Kidney epithelial cell (primary cell): ENCODE measurements at regions not wholly inside any gene's neighbourhood (a gene's known extent, or its start where the extent isn't known, plus 50 kb on each side); places are given as distances from the start of the nearest gene placed in this dataset.

Experiments used
- DNase-seq: peaks from one replicate; pipeline ENCODE4 v3.0.0-alpha.2; 2010; ENCODE audit warnings: low read depth
- H3K27me3 ChIP-seq: 2 replicates; pipeline ENCODE4 v1.6.0; 2011; ENCODE audit warnings: low read length; ENCODE audit not compliant: control insufficient read depth, insufficient read depth
- H3K36me3 ChIP-seq: 2 replicates; pipeline ENCODE4 v1.5.1; 2011; ENCODE audit warnings: low read length; ENCODE audit not compliant: control insufficient read depth, insufficient read depth
- H3K4me3 ChIP-seq: 2 replicates; pipeline ENCODE4 v1.5.1; 2011; ENCODE audit warnings: low read depth, mild to moderate bottlenecking, control low read depth, low read length
- TF ChIP-seq, protein P1 (sequence below): IDR thresholded peaks from 2 replicates; pipeline ENCODE4 v1.5.1; 2011; ENCODE audit warnings: mild to moderate bottlenecking, moderate library complexity, low read length, control low read depth, inconsistent platforms; ENCODE audit not compliant: insufficient read depth, poor library complexity, severe bottlenecking

DNA sequence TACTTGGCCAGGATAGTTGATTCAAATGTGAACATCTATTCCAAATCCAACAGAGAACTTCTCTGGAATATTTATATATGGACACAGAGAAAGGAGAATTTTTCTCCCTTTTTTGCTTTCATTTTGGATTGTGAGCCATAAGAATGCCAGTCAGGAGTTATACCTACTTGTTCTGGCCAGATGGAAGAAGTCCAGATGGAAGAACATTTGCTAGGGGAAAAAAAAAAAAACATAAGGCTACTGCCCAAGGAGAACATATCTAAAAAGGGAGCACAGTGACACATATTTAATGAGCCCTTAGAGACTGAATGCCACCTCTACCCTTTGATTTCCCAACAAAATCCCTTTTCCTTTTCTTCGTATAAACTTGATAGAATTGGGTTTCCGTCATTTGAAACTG is 61.7 kb upstream of the PPP2R2B start:
- no peaks in the 10 kb centered on the region for H3K36me3 ChIP-seq
- TF ChIP-seq, protein P1, sequence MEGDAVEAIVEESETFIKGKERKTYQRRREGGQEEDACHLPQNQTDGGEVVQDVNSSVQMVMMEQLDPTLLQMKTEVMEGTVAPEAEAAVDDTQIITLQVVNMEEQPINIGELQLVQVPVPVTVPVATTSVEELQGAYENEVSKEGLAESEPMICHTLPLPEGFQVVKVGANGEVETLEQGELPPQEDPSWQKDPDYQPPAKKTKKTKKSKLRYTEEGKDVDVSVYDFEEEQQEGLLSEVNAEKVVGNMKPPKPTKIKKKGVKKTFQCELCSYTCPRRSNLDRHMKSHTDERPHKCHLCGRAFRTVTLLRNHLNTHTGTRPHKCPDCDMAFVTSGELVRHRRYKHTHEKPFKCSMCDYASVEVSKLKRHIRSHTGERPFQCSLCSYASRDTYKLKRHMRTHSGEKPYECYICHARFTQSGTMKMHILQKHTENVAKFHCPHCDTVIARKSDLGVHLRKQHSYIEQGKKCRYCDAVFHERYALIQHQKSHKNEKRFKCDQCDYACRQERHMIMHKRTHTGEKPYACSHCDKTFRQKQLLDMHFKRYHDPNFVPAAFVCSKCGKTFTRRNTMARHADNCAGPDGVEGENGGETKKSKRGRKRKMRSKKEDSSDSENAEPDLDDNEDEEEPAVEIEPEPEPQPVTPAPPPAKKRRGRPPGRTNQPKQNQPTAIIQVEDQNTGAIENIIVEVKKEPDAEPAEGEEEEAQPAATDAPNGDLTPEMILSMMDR: no peak
- DNase-seq: no peak
- H3K27me3 ChIP-seq: no peaks in the 10 kb centered on the region
- H3K4me3 ChIP-seq: no peak overlapping the region

DNA sequence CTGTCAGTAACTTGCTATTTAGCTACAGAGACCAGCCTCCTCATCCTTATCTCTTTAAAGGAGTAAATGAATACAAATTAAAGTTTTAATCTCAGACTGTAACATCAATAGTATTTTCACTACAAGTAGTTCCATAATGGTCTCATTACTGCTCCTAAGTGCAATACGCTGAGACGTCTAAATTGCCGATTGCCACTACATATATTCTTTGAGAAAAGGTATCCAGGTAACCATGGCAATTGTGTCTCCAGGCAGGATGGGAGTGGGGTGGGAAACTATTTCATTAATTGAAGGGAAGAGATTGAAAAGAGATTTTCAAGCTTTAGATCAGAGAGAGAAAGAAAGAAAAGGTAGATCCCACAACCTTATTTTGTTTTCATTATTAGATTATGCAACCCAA is 65.5 kb upstream of the PPP2R2B start:
- H3K36me3 ChIP-seq: no peaks in the 10 kb centered on the region
- TF ChIP-seq, protein P1: no peak
- no peak for DNase-seq
- no peak overlapping the region for H3K4me3 ChIP-seq
- H3K27me3 ChIP-seq: no peaks in the 10 kb centered on the region

DNA sequence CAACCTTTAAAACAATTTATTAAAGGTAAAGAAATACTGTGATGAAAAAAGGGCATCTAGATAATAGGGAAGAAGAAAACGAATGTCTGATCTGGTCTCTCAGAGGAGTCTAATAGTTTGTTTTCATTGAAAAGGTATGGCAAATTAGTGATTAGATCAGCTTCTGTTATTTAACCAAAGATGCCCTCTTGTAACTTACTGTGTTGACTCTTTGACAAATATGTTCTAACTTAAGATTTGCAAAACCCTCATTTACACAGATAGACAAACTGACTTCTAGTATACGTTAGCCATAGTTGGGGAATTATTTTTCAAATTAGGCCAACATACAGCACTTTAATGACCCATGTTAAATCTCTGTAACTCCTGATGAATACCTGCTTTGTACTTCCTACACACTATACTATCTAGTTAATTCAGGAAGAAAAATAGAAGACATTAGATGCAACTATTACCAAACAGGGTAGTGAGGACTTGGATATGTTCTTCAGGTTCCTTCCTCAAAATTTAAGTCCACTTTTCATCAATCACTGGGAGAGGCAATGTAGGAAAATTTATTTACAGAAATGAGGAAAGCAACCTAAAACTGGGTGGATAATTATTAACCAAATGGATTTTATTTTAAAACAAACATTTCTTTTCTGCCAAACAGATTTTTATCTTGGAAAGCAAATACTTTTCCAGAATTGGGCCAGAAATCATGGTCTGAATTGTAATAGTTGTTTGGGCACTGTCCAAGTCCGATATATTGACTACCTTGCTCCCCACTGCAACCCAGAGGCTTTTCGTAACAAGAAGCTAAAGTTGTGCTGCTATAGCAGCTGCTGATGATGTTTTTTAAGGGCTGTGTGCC is 66.4 kb upstream of the PPP2R2B start:
- DNase-seq: no peak
- no peak overlapping the region for H3K4me3 ChIP-seq
- H3K27me3 ChIP-seq: no peaks in the 10 kb centered on the region
- no peaks in the 10 kb centered on the region for H3K36me3 ChIP-seq
- TF ChIP-seq, protein P1: no peak

DNA sequence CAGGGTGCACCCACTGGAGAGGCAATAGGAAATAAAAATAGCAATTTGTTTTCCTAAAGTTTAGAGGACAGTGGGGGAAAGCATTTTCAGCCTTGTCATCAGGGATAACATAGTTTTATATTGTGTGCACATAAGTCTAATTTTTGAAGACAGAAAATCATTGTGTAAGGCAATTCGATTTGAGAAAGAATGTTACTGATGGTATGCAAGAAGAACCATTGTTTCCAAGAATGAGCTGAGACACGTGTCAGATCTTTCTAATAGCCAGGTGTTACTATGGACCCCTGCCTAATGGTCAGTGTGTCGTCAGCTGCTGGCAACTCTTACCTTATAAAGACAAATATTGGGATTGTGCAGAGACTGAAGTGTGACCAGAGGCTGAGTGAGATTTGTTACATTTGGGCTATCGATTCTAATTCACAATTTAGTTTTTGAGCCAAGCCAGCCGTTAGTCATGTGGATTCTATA is 67.1 kb upstream of the PPP2R2B start:
- no peak overlapping the region for H3K4me3 ChIP-seq
- TF ChIP-seq, protein P1: no peak
- DNase-seq: no peak
- no peaks in the 10 kb centered on the region for H3K36me3 ChIP-seq
- no peaks in the 10 kb centered on the region for H3K27me3 ChIP-seq

DNA sequence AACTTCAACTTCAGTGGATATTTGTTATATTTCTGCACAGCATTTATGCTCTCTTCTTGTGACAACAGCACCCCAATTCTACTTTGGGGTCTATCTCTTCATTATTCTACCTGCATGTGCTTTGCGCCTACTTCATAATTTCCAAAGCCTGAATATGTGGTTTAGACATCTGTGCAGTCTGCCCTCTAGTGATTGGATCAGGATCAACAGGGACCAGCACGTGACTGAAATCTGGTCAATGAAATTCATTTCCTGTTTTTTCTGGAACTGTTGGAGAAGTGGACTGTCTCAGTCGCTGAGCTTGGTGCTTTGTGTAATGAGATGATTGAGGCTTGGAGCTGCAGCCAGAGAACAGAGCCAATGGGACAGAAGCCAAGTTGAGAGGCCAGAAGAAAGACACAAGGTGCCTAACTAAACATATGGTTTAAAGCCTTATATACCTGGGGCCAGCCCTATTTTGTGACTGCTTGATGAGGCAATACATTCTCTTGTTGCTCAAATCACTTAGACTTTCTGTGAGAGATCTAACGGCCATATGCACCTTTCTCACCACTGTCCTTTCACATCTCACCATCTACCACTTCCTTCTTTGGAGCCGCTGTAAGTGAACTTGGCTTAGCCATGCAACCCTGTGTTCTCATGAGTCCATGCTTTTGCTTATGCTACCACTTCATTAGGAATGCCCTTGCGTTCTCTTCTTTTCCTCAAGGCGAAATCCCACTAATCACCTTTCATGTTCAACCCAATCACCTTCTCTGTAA is 68.8 kb upstream of the PPP2R2B start:
- DNase-seq: no peak
- Histone ChIP-seq H3K27me3 (no peaks in the 10 kb centered on the region), H3K36me3 (no peaks in the 10 kb centered on the region), H3K4me3 (no peak overlapping the region)
- TF ChIP-seq, protein P1: peak; percentile 36
